Right lobe of liver (tissue), 4 donors: ENCODE measurements at regions not wholly inside any gene's neighbourhood (a gene's known extent, or its start where the extent isn't known, plus 50 kb on each side); places are given as distances from the start of the nearest gene placed in this dataset.

ENCODE experiments used
- POLR2A ChIP-seq: fragments of 450-650 bp; IDR thresholded peaks from one replicate; pipeline ENCODE4 v1.6.1; 2017; ENCODE audit warnings: antibody characterized with exemption, mild to moderate bottlenecking
- TF ChIP-seq, protein P1 (sequence below), 4 donors: fragments of 200-600 bp in 3 of 4; fragments of 450-650 bp in 1 of 4; IDR thresholded peaks; one replicate each; pipeline versions ENCODE4 v1.5.1 to v1.8.0; 2016 to 2022; ENCODE audit warnings: antibody characterized with exemption in 4 of 4, mild to moderate bottlenecking in 2 of 4
- donor health status: DM: no; HTN: no; CAD: no.
- donor health status: DM: no; HTN: no; CAD: no.
- donor health status: DM: no; HTN: yes; CAD: no.

DNA sequence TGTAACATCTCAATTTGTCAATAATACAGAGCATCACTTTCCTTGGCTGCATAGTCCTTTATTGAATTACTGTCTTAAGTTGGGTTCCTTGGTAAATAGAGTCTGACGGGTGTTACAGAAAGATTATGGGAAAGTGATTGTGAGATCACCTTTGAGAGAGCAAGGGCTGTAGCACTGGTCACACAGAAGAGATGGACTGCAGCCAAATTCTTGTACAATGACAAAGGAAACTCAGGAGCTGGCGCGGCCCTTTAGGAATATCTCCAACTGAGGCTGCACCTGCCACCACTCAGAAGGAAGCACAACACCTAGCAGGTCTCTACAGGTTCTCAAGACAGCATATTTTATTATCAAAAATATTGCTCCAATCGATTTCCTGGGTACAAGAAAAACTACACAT, 350.0 kb upstream of the ISL1 start:
- TF ChIP-seq, protein P1, sequence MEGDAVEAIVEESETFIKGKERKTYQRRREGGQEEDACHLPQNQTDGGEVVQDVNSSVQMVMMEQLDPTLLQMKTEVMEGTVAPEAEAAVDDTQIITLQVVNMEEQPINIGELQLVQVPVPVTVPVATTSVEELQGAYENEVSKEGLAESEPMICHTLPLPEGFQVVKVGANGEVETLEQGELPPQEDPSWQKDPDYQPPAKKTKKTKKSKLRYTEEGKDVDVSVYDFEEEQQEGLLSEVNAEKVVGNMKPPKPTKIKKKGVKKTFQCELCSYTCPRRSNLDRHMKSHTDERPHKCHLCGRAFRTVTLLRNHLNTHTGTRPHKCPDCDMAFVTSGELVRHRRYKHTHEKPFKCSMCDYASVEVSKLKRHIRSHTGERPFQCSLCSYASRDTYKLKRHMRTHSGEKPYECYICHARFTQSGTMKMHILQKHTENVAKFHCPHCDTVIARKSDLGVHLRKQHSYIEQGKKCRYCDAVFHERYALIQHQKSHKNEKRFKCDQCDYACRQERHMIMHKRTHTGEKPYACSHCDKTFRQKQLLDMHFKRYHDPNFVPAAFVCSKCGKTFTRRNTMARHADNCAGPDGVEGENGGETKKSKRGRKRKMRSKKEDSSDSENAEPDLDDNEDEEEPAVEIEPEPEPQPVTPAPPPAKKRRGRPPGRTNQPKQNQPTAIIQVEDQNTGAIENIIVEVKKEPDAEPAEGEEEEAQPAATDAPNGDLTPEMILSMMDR (IDR thresholded peaks at IDR 0.05): no peak
- no peak for TF ChIP-seq POLR2A
